Heart left ventricle (tissue), 13 donors: ENCODE measurements at regions not wholly inside any gene's neighbourhood (a gene's known extent, or its start where the extent isn't known, plus 50 kb on each side); places are given as distances from the start of the nearest gene placed in this dataset.
"Not testable (repeated sequence)": the region's sequence is repeated elsewhere in the genome, so short reads cannot be mapped to it uniquely, and the experiment has no call there.

Source experiments
- POLR2A ChIP-seq, 2 donors: fragments of 450-650 bp; IDR thresholded peaks; one replicate each; pipeline ENCODE4 v1.6.1; 2017; ENCODE audit warnings: antibody characterized with exemption in 2 of 2, mild to moderate bottlenecking in 2 of 2, moderate library complexity in 2 of 2
- TF ChIP-seq, protein P1 (sequence below), 12 donors: fragments of 200-600 bp; sonication (generic) in 4 of 12; IDR thresholded peaks; one replicate each; pipeline versions ENCODE4 v1.5.0 to v1.8.0; 2018 to 2022; ENCODE audit warnings: antibody characterized with exemption in 12 of 12, mild to moderate bottlenecking in 5 of 12
- donor health status: ischemic (EF 13 %, LVEDD 7.1; RV severe dilation, severe dysfunction).
- donor health status: DM: no; HTN: yes; CAD: no.
- donor health status: DM: no; HTN: no; CAD: no.
- donor health status: ischemic (EF 25% LVEDD 6.9; RV normal size, moderate dysfunction).
- donor health status: ischemic (EF 25% LVEDD 5.7; RV mildly dilated, moderate dysfunction).
- donor health status: ischemic (EF 35%, LVEDD 5.7; RV mildly dilated, moderate dysfunction).
- donor health status: nonischemic (EF 11% LVEDD 7.7; RV severe dilation, severe dysfunction).
- donor health status: DM: yes; HTN: yes; CAD: no.
- donor health status: PGD.
- donor health status: ischemic (EF 29% LVEDD 5.4; RV normal size, mild dysfunction).
- donor health status: nonischemic (EF 23%, LVEDD 6.1; RV moderate dilation, normal function).

DNA sequence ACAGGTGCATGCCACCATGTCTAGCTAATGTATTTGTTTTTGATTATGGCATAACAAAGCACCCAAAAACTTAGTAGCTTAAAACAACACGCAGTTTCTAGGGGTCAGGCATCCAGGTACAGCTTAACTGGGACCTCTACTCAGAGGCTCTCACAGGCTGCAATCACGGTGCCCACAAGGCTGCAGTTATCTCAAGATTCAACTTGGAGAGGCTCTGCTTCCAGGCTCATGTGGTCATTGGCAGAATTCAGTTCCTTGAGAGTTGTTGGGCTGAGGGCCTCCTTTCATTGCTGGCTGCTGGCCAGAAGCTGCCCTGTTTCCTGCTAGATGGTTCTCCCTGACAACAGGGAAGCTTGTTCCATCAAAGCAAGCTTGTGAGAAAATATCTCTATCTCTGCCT lies 348.1 kb downstream of the NPIPA7 start:
- TF ChIP-seq, protein P1, sequence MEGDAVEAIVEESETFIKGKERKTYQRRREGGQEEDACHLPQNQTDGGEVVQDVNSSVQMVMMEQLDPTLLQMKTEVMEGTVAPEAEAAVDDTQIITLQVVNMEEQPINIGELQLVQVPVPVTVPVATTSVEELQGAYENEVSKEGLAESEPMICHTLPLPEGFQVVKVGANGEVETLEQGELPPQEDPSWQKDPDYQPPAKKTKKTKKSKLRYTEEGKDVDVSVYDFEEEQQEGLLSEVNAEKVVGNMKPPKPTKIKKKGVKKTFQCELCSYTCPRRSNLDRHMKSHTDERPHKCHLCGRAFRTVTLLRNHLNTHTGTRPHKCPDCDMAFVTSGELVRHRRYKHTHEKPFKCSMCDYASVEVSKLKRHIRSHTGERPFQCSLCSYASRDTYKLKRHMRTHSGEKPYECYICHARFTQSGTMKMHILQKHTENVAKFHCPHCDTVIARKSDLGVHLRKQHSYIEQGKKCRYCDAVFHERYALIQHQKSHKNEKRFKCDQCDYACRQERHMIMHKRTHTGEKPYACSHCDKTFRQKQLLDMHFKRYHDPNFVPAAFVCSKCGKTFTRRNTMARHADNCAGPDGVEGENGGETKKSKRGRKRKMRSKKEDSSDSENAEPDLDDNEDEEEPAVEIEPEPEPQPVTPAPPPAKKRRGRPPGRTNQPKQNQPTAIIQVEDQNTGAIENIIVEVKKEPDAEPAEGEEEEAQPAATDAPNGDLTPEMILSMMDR (IDR thresholded peaks at IDR 0.05): not testable (repeated sequence)
- TF ChIP-seq POLR2A (IDR thresholded peaks at IDR 0.05): not testable (repeated sequence)
